K562 (cell line): ENCODE measurements at regions not wholly inside any gene's neighbourhood (a gene's known extent, or its start where the extent isn't known, plus 50 kb on each side); places are given as distances from the start of the nearest gene placed in this dataset.

Experiments used
- ATAC-seq: fragments of 200-7000 bp; cut with Tn5 transposase; 3 replicates; pipeline ENCODE4 v1.9.1; 2020; ENCODE audit warnings: moderate library complexity
- BruUV-seq: library from RNA; stranded (reverse); fragments of 400-500 nt; replicated peaks from 2 replicates; lab custom pipeline; 2021; lab: Mats Ljungman, UMichigan
- CTCF ChIA-PET: fragments of 300-600 bp; formaldehyde crosslinking; extraction: SDS; loops from one replicate; lab custom pipeline; 2021; ENCODE audit warnings: low intra/inter-chr PET ratio; lab: Yijun Ruan, JAX
- POLR2A ChIA-PET: fragments of 300-600, 350-650 bp; sonication (Branson Sonifier 250); formaldehyde crosslinking; extraction: SDS; loops from one replicate; lab custom pipeline; 2021; ENCODE audit warnings: antibody characterized with exemption, inconsistent platforms; lab: Yijun Ruan, JAX
- DNase-seq, 4 experiments: peaks; one replicate each; pipeline versions ENCODE4 v3.0.0 to v3.0.0-alpha.2; 2011 to 2018; ENCODE audit warnings: low spot score in 3 of 4, mixed read lengths in 3 of 4; ENCODE audit errors: extremely low read depth in 1 of 4
- FAIRE-seq: peaks from 2 replicates; lab custom pipeline; 2011; peaks lifted over from hg19 to GRCh38; lab: Jason Lieb, UNC
- H2AFZ ChIP-seq: 2 replicates; pipeline ENCODE4 v1.6.0; 2011; ENCODE audit warnings: low read depth, low read length, control low read depth, inconsistent platforms
- H3K27ac ChIP-seq: fragments of 200-600 bp; 3 replicates; pipeline ENCODE4 v1.8.0; 2011; ENCODE audit warnings: low read depth, mild to moderate bottlenecking, control low read depth, inconsistent platforms, low read length, moderate library complexity, mixed read lengths; ENCODE audit errors: extremely low read depth
- H3K27me3 ChIP-seq, 2 experiments: fragments of 300-600 bp in 1 of 2; 2 replicates in 1 of 2; 3 replicates in 1 of 2; pipeline versions ENCODE4 v1.6.0 to v1.8.0; 2011; ENCODE audit warnings: inconsistent platforms in 2 of 2, low read length in 2 of 2, mild to moderate bottlenecking in 1 of 2, mixed read lengths in 1 of 2, moderate library complexity in 1 of 2; ENCODE audit not compliant: control insufficient read depth in 2 of 2, insufficient read depth in 2 of 2
- H3K36me3 ChIP-seq: fragments of 300-600 bp; 3 replicates; pipeline ENCODE4 v1.8.0; 2011; ENCODE audit warnings: mild to moderate bottlenecking, low read length, inconsistent platforms; ENCODE audit not compliant: control insufficient read depth, insufficient read depth
- H3K4me1 ChIP-seq, 2 experiments: fragments of 200-600 bp in 1 of 2; replicated peaks in 1 of 2; 2 replicates in 1 of 2; 3 replicates in 1 of 2; pipeline versions ENCODE4 v1.5.1 to v1.8.0; 2011; ENCODE audit warnings: inconsistent platforms in 2 of 2, low read length in 2 of 2, mild to moderate bottlenecking in 1 of 2, mixed read lengths in 1 of 2, moderate library complexity in 1 of 2; ENCODE audit not compliant: control insufficient read depth in 2 of 2, insufficient read depth in 2 of 2
- H3K4me2 ChIP-seq: 2 replicates; pipeline ENCODE4 v1.6.1; 2011; ENCODE audit warnings: low read length, control low read depth, inconsistent platforms, mixed read lengths; ENCODE audit not compliant: insufficient read depth
- H3K4me3 ChIP-seq: fragments of 200-600 bp; sonication (generic), shearing (Covaris generic); 2 replicates; pipeline ENCODE4 v1.5.1; 2016; ENCODE audit warnings: control low read depth, inconsistent platforms
- H3K79me2 ChIP-seq: fragments of 200-600 bp; 3 replicates; pipeline ENCODE4 v1.8.0; 2011; ENCODE audit warnings: low read length, inconsistent platforms; ENCODE audit not compliant: control insufficient read depth, insufficient read depth
- H3K9ac ChIP-seq, 2 experiments: 2 replicates each; pipeline versions ENCODE4 v1.6.0 to v1.6.1; 2011; ENCODE audit warnings: low read depth in 2 of 2, low read length in 2 of 2, control low read depth in 1 of 2, inconsistent platforms in 1 of 2, mild to moderate bottlenecking in 1 of 2, mixed read lengths in 1 of 2; ENCODE audit not compliant: insufficient read depth in 1 of 2
- H3K9me1 ChIP-seq: one replicate; pipeline ENCODE4 v1.6.0; 2011; ENCODE audit warnings: inconsistent platforms, mild to moderate bottlenecking, low read length, moderate library complexity; ENCODE audit not compliant: control insufficient read depth, insufficient read depth
- H3K9me3 ChIP-seq: replicated peaks from 2 replicates; pipeline ENCODE4 v1.5.1; 2011; ENCODE audit warnings: low read depth, low read length, inconsistent platforms; ENCODE audit not compliant: control insufficient read depth, insufficient read depth
- H4K20me1 ChIP-seq: replicated peaks from 2 replicates; pipeline ENCODE4 v1.6.1; 2011; ENCODE audit warnings: low read length, inconsistent platforms, mixed read lengths; ENCODE audit not compliant: control insufficient read depth, insufficient read depth
- CTCF ChIP-seq, 3 experiments: IDR thresholded peaks in 2 of 3; conservative IDR thresholded peaks in 1 of 3; 2 replicates each; pipeline ENCODE4 v1.5.1; 2011 to 2012; ENCODE audit warnings: low read length in 3 of 3, mild to moderate bottlenecking in 3 of 3, control low read depth in 2 of 3, improper control_type of control experiment in 1 of 3, inconsistent platforms in 1 of 3, low read depth in 1 of 3, mixed read lengths in 1 of 3, moderate library complexity in 1 of 3; ENCODE audit not compliant: insufficient read depth in 2 of 3
- DACH1 ChIP-seq: fragments of 450-650 bp; IDR thresholded peaks from 2 replicates; pipeline ENCODE4 v1.6.1; 2018; ENCODE audit not compliant: partially characterized antibody
- DLX4 ChIP-seq: fragments of 250-450 bp; sonication (Bioruptor Pico); IDR thresholded peaks from 2 replicates; pipeline ENCODE4 v1.6.1; 2021; ENCODE audit warnings: mild to moderate bottlenecking
- ILF3 ChIP-seq: fragments of 450-650 bp; IDR thresholded peaks from 2 replicates; pipeline ENCODE4 v1.6.1; 2018; ENCODE audit warnings: antibody characterized with exemption, mild to moderate bottlenecking, moderate library complexity, borderline replicate concordance
- JUNB ChIP-seq: fragments of 450-650 bp; formaldehyde crosslinking; conservative IDR thresholded peaks from 2 replicates; pipeline ENCODE4 v1.4.0; 2020; ENCODE audit warnings: mild to moderate bottlenecking
- TAL1 ChIP-seq: fragments of 450-650 bp; IDR thresholded peaks from 2 replicates; pipeline ENCODE4 v1.6.1; 2016; ENCODE audit warnings: mild to moderate bottlenecking
- ZNF445 ChIP-seq: fragments of 250-450 bp; sonication (Bioruptor Pico); IDR thresholded peaks from 2 replicates; pipeline ENCODE4 v1.4.0; 2020; ENCODE audit warnings: low read depth, mild to moderate bottlenecking, moderate library complexity
- WGBS: fragments of 100-300 bp; shearing (Covaris generic); methylation state at CpG from one replicate; pipeline ENCODE4 v1.1.6; 2016; ENCODE audit warnings: low coverage, mixed read lengths; ENCODE audit not compliant: insufficient coverage; ENCODE audit errors: missing lambda C conversion rate; 5-methylcytosine and 5-hydroxymethylcytosine counted together
- in situ Hi-C: fragments of 300-500 bp; cut with MboI; formaldehyde crosslinking; loops from 4 replicates; pipeline ENCODE4 v1.15.0; 2018; ENCODE audit warnings: inconsistent platforms, mixed read lengths
- intact Hi-C: fragments of 100-400 bp; cut with micrococcal nuclease; formaldehyde crosslinking; loops from 2 replicates; pipeline ENCODE4 v1.14.2; 2022

GRCh38 chr2:64716569-64716968, 62.9 kb upstream of the SERTAD2 start:
- no peak overlapping the region for H3K4me2 ChIP-seq
- H4K20me1 ChIP-seq, result no peaks in the 10 kb centered on the region
- peak overlapping the region; percentile 8; the same call in 1 of the 2 replicates for H2AFZ ChIP-seq
- no peaks in the 10 kb centered on the region for H3K27me3 ChIP-seq
- ChIA-PET POLR2A (no interaction called here), CTCF (no interaction called here)
- intact Hi-C loops (no loop called here), in situ Hi-C loops (no loop called here)
- no peaks in the 10 kb centered on the region for H3K79me2 ChIP-seq
- H3K9me1 ChIP-seq, result no peaks in the 10 kb centered on the region
- H3K27ac ChIP-seq, result no peak overlapping the region
- H3K4me1 ChIP-seq, result no peaks in the 10 kb centered on the region; a peak in 1 of 5 replicates
- BruUV-seq, result no TSS peak
- FAIRE-seq, result no peak
- no peaks in the 10 kb centered on the region for H3K36me3 ChIP-seq
- WGBS, result 59% methylated on average over 6 of the region's 7 CpGs
- no peak for DNase-seq
- H3K4me3 ChIP-seq, result no peak overlapping the region
- no peak for ATAC-seq
- TF ChIP-seq DLX4 (CRISPR knock-in tag), result no peak
- TF ChIP-seq TAL1, result no peak
- TF ChIP-seq ZNF445 (CRISPR knock-in tag), result no peak
- TF ChIP-seq ILF3, result no peak
- no peak for TF ChIP-seq JUNB (CRISPR knock-in tag)
- H3K9ac ChIP-seq, result no peak overlapping the region
- no peaks in the 10 kb centered on the region for H3K9me3 ChIP-seq

DNA sequence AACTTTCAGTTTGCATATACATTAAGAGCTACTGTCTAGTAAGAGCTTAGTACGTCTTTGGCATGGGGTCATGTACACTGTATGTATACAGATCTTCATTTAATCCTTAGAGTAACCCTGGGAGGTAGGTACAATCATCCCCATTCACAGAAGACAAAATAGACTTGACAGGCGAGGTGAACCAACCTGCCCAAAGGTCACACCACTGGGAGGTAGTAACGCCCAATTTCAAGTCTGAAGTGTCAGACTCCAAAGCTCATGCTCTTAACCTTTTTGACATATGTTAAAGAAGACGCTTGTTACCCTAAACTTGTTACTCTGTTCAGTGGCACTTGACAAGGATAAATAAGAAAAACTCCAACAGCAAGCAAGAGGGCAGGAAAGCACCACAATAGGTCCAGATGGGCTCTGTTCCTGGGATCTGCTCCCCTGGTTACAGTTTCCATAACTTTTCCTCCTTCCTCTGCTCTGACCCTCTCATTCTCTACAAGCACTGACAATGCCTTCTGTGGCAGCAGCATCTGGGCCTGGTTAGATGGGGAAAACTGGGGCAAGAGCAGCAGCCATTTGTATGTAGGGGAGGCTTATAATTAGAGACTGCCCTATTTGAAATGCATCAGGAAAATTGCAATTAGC, 64.7 kb upstream of the SERTAD2 start:
- H3K4me2 ChIP-seq, result no peak overlapping the region
- H3K4me1 ChIP-seq, result peaks cover 0 to 8% of the 10 kb centered on the region in 2 experiments; a peak in 1 of 5 replicates
- DNase-seq (no peak), FAIRE-seq (peak; percentile 78), ATAC-seq (no peak)
- no peaks in the 10 kb centered on the region for H3K36me3 ChIP-seq
- H3K9ac ChIP-seq, result no peak overlapping the region
- H3K79me2 ChIP-seq, result no peaks in the 10 kb centered on the region
- H3K9me3 ChIP-seq, result no peaks in the 10 kb centered on the region
- in situ Hi-C loops (no loop called here), intact Hi-C loops (no loop called here)
- H3K9me1 ChIP-seq, result no peaks in the 10 kb centered on the region
- no peak overlapping the region for H3K4me3 ChIP-seq
- H3K27ac ChIP-seq, result no peak overlapping the region
- H2AFZ ChIP-seq, result no peak overlapping the region
- H3K27me3 ChIP-seq, result no peaks in the 10 kb centered on the region
- no peaks in the 10 kb centered on the region for H4K20me1 ChIP-seq
- 33% methylated on average over 4 of the region's 4 CpGs for WGBS
- ChIA-PET CTCF (no interaction called here), POLR2A (no interaction called here)
- no TSS peak for BruUV-seq
- TF ChIP-seq DACH1, result no peak
- peak in 1 of 3 experiments; percentile 12; a peak in 1 of 6 replicates for TF ChIP-seq CTCF (IDR thresholded peaks at IDR 0.05 in 2 of 3, conservative IDR thresholded peaks at IDR 0.05 in 1 of 3; ENCODE audit: insufficient read depth in 2 of 3, low read depth in 1 of 3, low read length in 3 of 3)
